ENCODE measurements at regions not wholly inside any gene's neighbourhood (a gene's known extent, or its start where the extent isn't known, plus 50 kb on each side); places are given as distances from the start of the nearest gene placed in this dataset.

DNA sequence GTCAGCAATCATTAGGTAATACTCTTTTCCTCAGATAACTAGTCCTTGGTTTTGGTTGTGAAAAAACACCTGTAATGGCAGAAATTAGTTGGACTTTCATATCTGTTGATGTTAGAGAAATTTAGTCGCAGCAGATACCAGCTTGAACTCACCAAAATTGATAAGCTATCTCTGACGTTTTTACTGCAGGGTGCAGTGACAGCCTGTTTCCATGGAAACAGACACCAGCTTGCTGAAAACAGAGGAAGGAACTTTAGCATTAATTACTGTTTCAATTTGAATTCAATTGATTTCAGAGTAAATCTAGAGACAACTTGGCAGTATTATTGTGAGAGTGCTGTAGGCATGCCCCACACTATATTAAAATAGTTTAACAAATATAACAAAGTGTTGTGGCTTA is 246.5 kb downstream of the PPP1R2C start:
- TF ChIP-seq, protein P1, sequence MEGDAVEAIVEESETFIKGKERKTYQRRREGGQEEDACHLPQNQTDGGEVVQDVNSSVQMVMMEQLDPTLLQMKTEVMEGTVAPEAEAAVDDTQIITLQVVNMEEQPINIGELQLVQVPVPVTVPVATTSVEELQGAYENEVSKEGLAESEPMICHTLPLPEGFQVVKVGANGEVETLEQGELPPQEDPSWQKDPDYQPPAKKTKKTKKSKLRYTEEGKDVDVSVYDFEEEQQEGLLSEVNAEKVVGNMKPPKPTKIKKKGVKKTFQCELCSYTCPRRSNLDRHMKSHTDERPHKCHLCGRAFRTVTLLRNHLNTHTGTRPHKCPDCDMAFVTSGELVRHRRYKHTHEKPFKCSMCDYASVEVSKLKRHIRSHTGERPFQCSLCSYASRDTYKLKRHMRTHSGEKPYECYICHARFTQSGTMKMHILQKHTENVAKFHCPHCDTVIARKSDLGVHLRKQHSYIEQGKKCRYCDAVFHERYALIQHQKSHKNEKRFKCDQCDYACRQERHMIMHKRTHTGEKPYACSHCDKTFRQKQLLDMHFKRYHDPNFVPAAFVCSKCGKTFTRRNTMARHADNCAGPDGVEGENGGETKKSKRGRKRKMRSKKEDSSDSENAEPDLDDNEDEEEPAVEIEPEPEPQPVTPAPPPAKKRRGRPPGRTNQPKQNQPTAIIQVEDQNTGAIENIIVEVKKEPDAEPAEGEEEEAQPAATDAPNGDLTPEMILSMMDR (conservative IDR thresholded peaks at IDR 0.05), result no peak
- no peak overlapping the region for H3K27ac ChIP-seq

GRCh38 chrX:42530027-42530426 is 247.9 kb downstream of the PPP1R2C start:
- TF ChIP-seq, protein P1 (conservative IDR thresholded peaks at IDR 0.05), result peak; percentile 38
- H3K27ac ChIP-seq, result no peak overlapping the region

GRCh38 chrX:42524379-42524778 is 253.6 kb downstream of the PPP1R2C start:
- TF ChIP-seq, protein P1 (conservative IDR thresholded peaks at IDR 0.05), result no peak
- no peak overlapping the region for H3K27ac ChIP-seq

DNA sequence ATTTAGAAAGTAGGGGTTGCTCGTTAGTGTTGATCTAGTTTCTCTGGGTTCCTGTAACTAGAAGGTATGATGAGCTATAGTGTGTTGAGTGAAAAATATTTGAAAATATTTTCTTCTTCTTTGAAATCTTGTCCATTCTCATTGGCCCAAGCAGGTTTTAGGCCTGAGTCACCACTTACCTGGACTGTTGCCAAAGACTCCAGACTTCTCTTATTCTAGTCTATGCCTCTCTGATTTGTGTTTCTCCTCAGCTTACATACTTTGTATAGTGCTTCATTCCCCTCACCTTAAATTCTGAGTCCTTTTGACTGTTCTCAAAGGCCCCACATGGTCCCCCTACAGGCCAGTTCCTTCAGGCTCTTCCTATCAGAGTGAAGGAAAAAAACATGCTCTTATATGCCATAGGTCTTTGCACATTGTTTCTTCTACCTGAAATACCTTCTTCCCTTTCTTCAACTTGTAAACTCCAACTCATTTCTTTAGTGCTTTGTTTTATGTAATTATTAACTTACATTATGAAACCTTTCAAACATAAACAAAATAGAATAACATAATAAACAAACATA is 258.2 kb downstream of the PPP1R2C start:
- TF ChIP-seq, protein P1 (conservative IDR thresholded peaks at IDR 0.05), result 0 out of 2 replicates have a peak, but pooled peaks have one; percentile 16
- no peak overlapping the region for H3K27ac ChIP-seq

GRCh38 chrX:42515939-42516338 is 262.0 kb downstream of the PPP1R2C start:
- no peak overlapping the region for H3K27ac ChIP-seq
- TF ChIP-seq, protein P1 (conservative IDR thresholded peaks at IDR 0.05), result no peak

DNA sequence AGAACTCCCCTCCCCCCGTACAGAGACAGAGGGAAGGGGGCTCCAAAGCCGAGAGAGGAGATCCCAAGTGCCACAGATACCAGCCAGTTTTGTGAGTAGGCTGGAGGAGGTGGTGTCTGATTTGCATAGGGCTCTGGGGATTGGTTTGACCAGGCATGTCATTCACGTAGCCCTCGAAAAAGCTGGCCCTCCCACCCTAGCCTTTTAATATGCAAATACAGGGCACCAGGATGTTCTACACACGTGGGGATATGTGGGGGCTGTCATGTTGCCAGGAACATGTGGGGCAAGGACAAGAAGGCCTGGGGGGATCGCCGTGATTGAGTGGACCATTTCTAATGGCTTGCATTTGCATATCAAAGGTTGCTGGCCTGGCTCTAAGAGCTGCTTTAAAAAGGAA is 272.9 kb downstream of the PPP1R2C start:
- no peak overlapping the region for H3K27ac ChIP-seq

GRCh38 chrX:42499620-42500019 is 278.3 kb downstream of the PPP1R2C start:
- no peak overlapping the region for H3K27ac ChIP-seq
- TF ChIP-seq, protein P1 (conservative IDR thresholded peaks at IDR 0.05), result no peak

More for the DNA sequence above, 272.9 kb downstream of the PPP1R2C start:
- TF ChIP-seq, protein P1 (conservative IDR thresholded peaks at IDR 0.05), result no peak

All from VCaP (cell line).